Neural progenitor cell (in vitro differentiated cells): ENCODE measurements at regions not wholly inside any gene's neighbourhood (a gene's known extent, or its start where the extent isn't known, plus 50 kb on each side); places are given as distances from the start of the nearest gene placed in this dataset.

Experiments used
- DNase-seq: peaks from one replicate; pipeline ENCODE4 v3.0.0-alpha.2; 2016; ENCODE audit warnings: low spot score
- H2AFZ ChIP-seq: fragments of 200-600 bp; sonication (generic); replicated peaks from 2 replicates; pipeline ENCODE4 v1.6.1; 2016; ENCODE audit warnings: antibody characterized with exemption
- H3F3A ChIP-seq: fragments of 200-600 bp; sonication (generic); 2 replicates; pipeline ENCODE4 v1.6.1; 2016; ENCODE audit warnings: antibody characterized with exemption, low read depth
- H3K27ac ChIP-seq: fragments of 200-600 bp; sonication (generic); 2 replicates; pipeline ENCODE4 v1.5.1; 2016; ENCODE audit warnings: mild to moderate bottlenecking
- H3K27me3 ChIP-seq: fragments of 200-600 bp; sonication (generic); 2 replicates; pipeline ENCODE4 v1.6.1; 2016; ENCODE audit warnings: mild to moderate bottlenecking, moderate library complexity
- H3K36me3 ChIP-seq: fragments of 200-600 bp; sonication (generic); 2 replicates; pipeline ENCODE4 v1.5.1; 2016
- H3K4me1 ChIP-seq: fragments of 200-600 bp; sonication (generic); 2 replicates; pipeline ENCODE4 v1.6.1; 2016; ENCODE audit warnings: mixed run types
- H3K4me2 ChIP-seq: fragments of 200-600 bp; sonication (generic); 2 replicates; pipeline ENCODE4 v1.6.1; 2016
- H3K4me3 ChIP-seq: fragments of 200-600 bp; sonication (generic); 2 replicates; pipeline ENCODE4 v1.5.1; 2016
- H3K79me2 ChIP-seq: fragments of 200-600 bp; sonication (generic); 2 replicates; pipeline ENCODE4 v1.6.1; 2016; ENCODE audit warnings: low read depth
- H3K9ac ChIP-seq: fragments of 200-600 bp; sonication (generic); 2 replicates; pipeline ENCODE4 v1.6.1; 2016
- H3K9me3 ChIP-seq: fragments of 200-600 bp; sonication (generic); 2 replicates; pipeline ENCODE4 v1.5.1; 2016; ENCODE audit warnings: low read depth
- H4K20me1 ChIP-seq: fragments of 200-600 bp; sonication (generic); 2 replicates; pipeline ENCODE4 v1.6.1; 2016; ENCODE audit warnings: low read depth
- H3K27ac Mint-ChIP-seq: 3 replicates; pipeline ENCODE4 v1.8.0; 2021; ENCODE audit warnings: mixed read lengths
- H3K27me3 Mint-ChIP-seq: 2 replicates; pipeline ENCODE4 v1.8.0; 2022; ENCODE audit warnings: low read depth, mild to moderate bottlenecking, inconsistent platforms, moderate library complexity, mixed read lengths; ENCODE audit not compliant: insufficient read depth
- H3K36me3 Mint-ChIP-seq: 3 replicates; pipeline ENCODE4 v1.8.0; 2021; ENCODE audit warnings: mixed read lengths
- H3K4me1 Mint-ChIP-seq: 3 replicates; pipeline ENCODE4 v1.8.0; 2021; ENCODE audit warnings: mixed read lengths
- H3K4me3 Mint-ChIP-seq: 3 replicates; pipeline ENCODE4 v1.8.0; 2021; ENCODE audit warnings: mild to moderate bottlenecking, moderate library complexity, mixed read lengths
- H3K9me3 Mint-ChIP-seq: 3 replicates; pipeline ENCODE4 v1.8.0; 2020; ENCODE audit warnings: mixed read lengths
- CTCF ChIP-seq: fragments of 200-600 bp; sonication (generic); IDR thresholded peaks from 2 replicates; pipeline ENCODE4 v1.5.1; 2017; ENCODE audit warnings: antibody characterized with exemption, mild to moderate bottlenecking
- EZH2 ChIP-seq: fragments of 200-600 bp; sonication (generic); IDR thresholded peaks from 2 replicates; pipeline ENCODE4 v1.6.1; 2017; ENCODE audit warnings: antibody characterized with exemption, mild to moderate bottlenecking, moderate library complexity
- EZH2phosphoT487 ChIP-seq: fragments of 200-600 bp; sonication (generic); IDR thresholded peaks from 2 replicates; pipeline ENCODE4 v1.6.1; 2017; ENCODE audit warnings: antibody characterized with exemption

GRCh38 chr4:177225605-177226004 is 84.1 kb upstream of the NEIL3 start:
- DNase-seq: no peak
- no peaks in the 10 kb centered on the region for H4K20me1 ChIP-seq
- no peak overlapping the region for H3K4me3 Mint-ChIP-seq
- no peaks in the 10 kb centered on the region for H3K79me2 ChIP-seq
- TF ChIP-seq CTCF (no peak), EZH2 (no peak), EZH2phosphoT487 (no peak)
- H3K27ac Mint-ChIP-seq: no peak overlapping the region
- no peak overlapping the region for H3K4me2 ChIP-seq
- H3K36me3 Mint-ChIP-seq: no peaks in the 10 kb centered on the region
- no peaks in the 10 kb centered on the region for H3K9me3 Mint-ChIP-seq
- no peak overlapping the region for H2AFZ ChIP-seq
- H3K27ac ChIP-seq: no peak overlapping the region
- no peaks in the 10 kb centered on the region for H3F3A ChIP-seq
- H3K9ac ChIP-seq: no peak overlapping the region
- H3K9me3 ChIP-seq: no peaks in the 10 kb centered on the region
- H3K27me3 ChIP-seq: no peaks in the 10 kb centered on the region
- no peaks in the 10 kb centered on the region for H3K4me1 ChIP-seq
- H3K36me3 ChIP-seq: no peaks in the 10 kb centered on the region
- H3K27me3 Mint-ChIP-seq: peaks cover 2% of the 10 kb centered on the region
- no peaks in the 10 kb centered on the region for H3K4me1 Mint-ChIP-seq
- H3K4me3 ChIP-seq: no peak overlapping the region

- Mint-ChIP-seq H3K4me1 (no peaks in the 10 kb centered on the region), H3K9me3 (no peaks in the 10 kb centered on the region), H3K27ac (no peak overlapping the region), H3K36me3 (no peaks in the 10 kb centered on the region), H3K27me3 (peaks cover 2% of the 10 kb centered on the region), H3K4me3 (no peak overlapping the region)
- no peaks in the 10 kb centered on the region for H3K27me3 ChIP-seq
- no peaks in the 10 kb centered on the region for H3K4me1 ChIP-seq
- no peaks in the 10 kb centered on the region for H3F3A ChIP-seq
- no peaks in the 10 kb centered on the region for H3K79me2 ChIP-seq
- H3K36me3 ChIP-seq: no peaks in the 10 kb centered on the region
- no peak overlapping the region for H3K9ac ChIP-seq
- H3K4me3 ChIP-seq: no peak overlapping the region
- H3K27ac ChIP-seq: no peak overlapping the region
- H3K4me2 ChIP-seq: no peak overlapping the region
- no peak overlapping the region for H2AFZ ChIP-seq
- no peak for DNase-seq
- H4K20me1 ChIP-seq: no peaks in the 10 kb centered on the region
- TF ChIP-seq EZH2phosphoT487 (no peak), CTCF (no peak), EZH2 (no peak)
- H3K9me3 ChIP-seq: no peaks in the 10 kb centered on the region
Measured at GRCh38 chr4:177227636-177228035, 82.0 kb upstream of the NEIL3 start.

- Histone ChIP-seq H4K20me1 (no peaks in the 10 kb centered on the region), H3K9me3 (no peaks in the 10 kb centered on the region), H2AFZ (peak overlapping the region; percentile 91), H3K9ac (no peak overlapping the region), H3K27ac (no peak overlapping the region), H3F3A (no peaks in the 10 kb centered on the region), H3K4me3 (no peak overlapping the region), H3K79me2 (no peaks in the 10 kb centered on the region), H3K4me1 (no peaks in the 10 kb centered on the region), H3K36me3 (no peaks in the 10 kb centered on the region), H3K27me3 (no peaks in the 10 kb centered on the region), H3K4me2 (no peak overlapping the region)
- DNase-seq: peak; percentile 15
- H3K27ac Mint-ChIP-seq: no peak overlapping the region
- H3K36me3 Mint-ChIP-seq: no peaks in the 10 kb centered on the region
- no peak for TF ChIP-seq EZH2phosphoT487
- TF ChIP-seq EZH2: no peak
- no peak for TF ChIP-seq CTCF
- no peaks in the 10 kb centered on the region for H3K9me3 Mint-ChIP-seq
- no peaks in the 10 kb centered on the region for H3K4me1 Mint-ChIP-seq
- peaks cover 2% of the 10 kb centered on the region for H3K27me3 Mint-ChIP-seq
- no peak overlapping the region for H3K4me3 Mint-ChIP-seq
Measured at GRCh38 chr4:177228599-177228998, 81.1 kb upstream of the NEIL3 start.
